IPS DF 6.9 (cell line): ENCODE measurements at regions not wholly inside any gene's neighbourhood (a gene's known extent, or its start where the extent isn't known, plus 50 kb on each side); places are given as distances from the start of the nearest gene placed in this dataset.

Experiments used
- DNase-seq: peaks from one replicate; pipeline ENCODE4 v3.0.0-alpha.2; 2013; ENCODE audit warnings: low read depth, low spot score
- H3K27ac ChIP-seq: one replicate; pipeline ENCODE4 v1.5.1; 2013; ENCODE audit warnings: low read length, control low read depth
- H3K27me3 ChIP-seq: 2 replicates; pipeline ENCODE4 v1.6.1; 2013; ENCODE audit warnings: mild to moderate bottlenecking, low read length; ENCODE audit not compliant: control insufficient read depth, insufficient read depth
- H3K36me3 ChIP-seq: 2 replicates; pipeline ENCODE4 v1.6.1; 2013; ENCODE audit warnings: low read length; ENCODE audit not compliant: control insufficient read depth, insufficient read depth
- H3K4me1 ChIP-seq: 2 replicates; pipeline ENCODE4 v1.6.1; 2013; ENCODE audit warnings: low read length; ENCODE audit not compliant: control insufficient read depth, insufficient read depth
- H3K4me3 ChIP-seq: 2 replicates; pipeline ENCODE4 v1.5.1; 2013; ENCODE audit warnings: mild to moderate bottlenecking, low read length
- H3K9me3 ChIP-seq: 2 replicates; pipeline ENCODE4 v1.6.1; 2013; ENCODE audit warnings: low read length, inconsistent platforms; ENCODE audit not compliant: control insufficient read depth, insufficient read depth
- WGBS: extraction: QIAGEN DNeasy Blood & Tissue Kit; methylation state at CpG from one replicate; pipeline ENCODE4 v1.1.7; 2013; ENCODE audit warnings: mixed read lengths, missing lambda C conversion rate; ENCODE audit not compliant: insufficient read length, insufficient coverage; 5-methylcytosine and 5-hydroxymethylcytosine counted together

DNA sequence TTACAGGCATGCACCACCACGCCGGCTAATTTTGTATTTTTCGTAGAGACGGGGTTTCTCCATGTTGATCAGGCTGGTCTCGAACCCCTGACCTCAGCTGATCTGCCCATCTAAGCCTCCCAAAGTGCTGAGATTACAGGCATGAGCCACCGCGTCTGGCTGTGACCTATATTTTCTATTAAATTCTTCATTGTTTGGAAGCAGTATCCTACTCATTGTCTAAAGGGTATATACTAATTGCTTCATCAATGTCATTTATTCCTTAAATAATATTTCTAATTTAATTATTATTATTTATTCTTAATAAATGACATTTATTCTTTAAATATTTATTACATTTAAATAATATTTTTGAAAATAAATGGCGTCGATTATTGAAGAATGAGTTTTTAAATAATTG lies 817.3 kb upstream of the API5 start:
- Histone ChIP-seq H3K27ac (no peak overlapping the region), H3K9me3 (no peaks in the 10 kb centered on the region), H3K36me3 (no peaks in the 10 kb centered on the region), H3K4me3 (no peak overlapping the region), H3K27me3 (no peaks in the 10 kb centered on the region), H3K4me1 (no peaks in the 10 kb centered on the region)
- WGBS = 100% methylated on average over 1 of the region's 9 CpGs
- DNase-seq = no peak

- Histone ChIP-seq H3K4me1 (no peaks in the 10 kb centered on the region), H3K4me3 (no peak overlapping the region), H3K27me3 (no peaks in the 10 kb centered on the region), H3K27ac (no peak overlapping the region), H3K9me3 (no peaks in the 10 kb centered on the region), H3K36me3 (no peaks in the 10 kb centered on the region)
- DNase-seq = no peak
- WGBS = no CpG with 5 or more reads among the region's 3 CpGs
Measured at GRCh38 chr11:42498971-42499370, 812.8 kb upstream of the API5 start.

- Histone ChIP-seq H3K36me3 (no peaks in the 10 kb centered on the region), H3K27me3 (no peaks in the 10 kb centered on the region), H3K27ac (no peak overlapping the region), H3K9me3 (no peaks in the 10 kb centered on the region), H3K4me3 (no peak overlapping the region), H3K4me1 (no peaks in the 10 kb centered on the region)
- no peak for DNase-seq
- no CpG with 5 or more reads among the region's 1 CpG for WGBS
Measured at GRCh38 chr11:42502151-42502550, 809.6 kb upstream of the API5 start.

DNA sequence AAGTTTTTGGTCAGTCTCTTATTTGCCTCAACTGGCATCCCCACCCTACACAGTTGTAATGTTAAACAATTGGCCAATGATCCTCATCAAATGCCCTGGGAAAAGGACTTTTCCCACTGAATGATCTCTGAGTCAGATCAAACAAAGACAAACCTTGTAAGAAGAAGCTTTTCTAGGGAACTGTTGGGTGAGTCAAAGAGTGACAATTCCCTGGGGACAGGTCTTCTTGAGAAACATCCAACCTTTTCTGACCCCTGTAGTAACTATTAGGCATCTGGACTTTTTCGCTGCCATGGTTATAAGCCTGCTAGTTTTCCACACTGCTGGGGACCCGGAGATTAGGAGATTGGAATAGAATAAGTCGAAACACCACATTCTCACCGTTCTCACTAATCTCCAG lies 789.8 kb upstream of the API5 start:
- Histone ChIP-seq H3K27ac (no peak overlapping the region), H3K4me3 (no peak overlapping the region), H3K36me3 (no peaks in the 10 kb centered on the region), H3K9me3 (no peaks in the 10 kb centered on the region), H3K27me3 (no peaks in the 10 kb centered on the region), H3K4me1 (peaks cover 1% of the 10 kb centered on the region; the same call in 1 of the 2 replicates)
- DNase-seq = no peak
- no CpG with 5 or more reads among the region's 4 CpGs for WGBS

GRCh38 chr11:42524534-42525227 lies 787.1 kb upstream of the API5 start:
- Histone ChIP-seq H3K4me3 (no peak overlapping the region), H3K4me1 (peaks cover 1% of the 10 kb centered on the region; the same call in 1 of the 2 replicates), H3K36me3 (no peaks in the 10 kb centered on the region), H3K27me3 (no peaks in the 10 kb centered on the region), H3K27ac (no peak overlapping the region), H3K9me3 (no peaks in the 10 kb centered on the region)
- no CpG with 5 or more reads among the region's 7 CpGs for WGBS
- DNase-seq = peak; percentile 66

- no peak overlapping the region for H3K4me3 ChIP-seq
- H3K27me3 ChIP-seq = no peaks in the 10 kb centered on the region
- no peak overlapping the region for H3K27ac ChIP-seq
- no peak for DNase-seq
- no peaks in the 10 kb centered on the region for H3K9me3 ChIP-seq
- H3K36me3 ChIP-seq = no peaks in the 10 kb centered on the region
- no CpG with 5 or more reads among the region's 4 CpGs for WGBS
- H3K4me1 ChIP-seq = peaks cover 1% of the 10 kb centered on the region; the same call in 1 of the 2 replicates
Measured at GRCh38 chr11:42526426-42526825, 785.4 kb upstream of the API5 start.

GRCh38 chr11:42528471-42528870 lies 783.3 kb upstream of the API5 start:
- Histone ChIP-seq H3K9me3 (no peaks in the 10 kb centered on the region), H3K27ac (no peak overlapping the region), H3K36me3 (no peaks in the 10 kb centered on the region), H3K4me3 (no peak overlapping the region), H3K4me1 (peaks cover 1% of the 10 kb centered on the region; the same call in 1 of the 2 replicates), H3K27me3 (no peaks in the 10 kb centered on the region)
- whole genome bisulfite sequencing = no CpG with 5 or more reads among the region's 2 CpGs
- no peak for DNase-seq

DNA sequence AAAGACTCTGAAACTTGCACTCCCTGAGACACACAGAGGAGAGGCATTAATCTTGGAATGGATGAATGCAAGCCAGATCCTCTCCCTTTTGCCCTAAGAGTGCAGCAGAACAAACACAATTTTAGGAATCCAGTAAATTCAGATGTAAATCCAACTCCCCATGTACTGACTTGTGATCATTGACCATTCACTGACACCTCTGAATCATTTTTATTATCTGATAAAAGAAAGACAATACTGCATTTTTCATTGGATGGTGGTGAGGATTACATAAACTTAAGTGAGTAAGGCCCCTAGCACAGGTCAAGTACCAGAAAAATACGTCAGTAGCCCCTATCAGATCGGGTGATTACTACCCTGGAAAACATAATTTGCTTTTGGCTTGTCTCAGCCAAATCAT lies 782.9 kb upstream of the API5 start:
- H3K4me1 ChIP-seq = peaks cover 1% of the 10 kb centered on the region; the same call in 1 of the 2 replicates
- no peaks in the 10 kb centered on the region for H3K9me3 ChIP-seq
- WGBS = no CpG with 5 or more reads among the region's 2 CpGs
- no peaks in the 10 kb centered on the region for H3K27me3 ChIP-seq
- no peak overlapping the region for H3K27ac ChIP-seq
- H3K36me3 ChIP-seq = no peaks in the 10 kb centered on the region
- DNase-seq = no peak
- no peak overlapping the region for H3K4me3 ChIP-seq

- DNase-seq = no peak
- Histone ChIP-seq H3K36me3 (no peaks in the 10 kb centered on the region), H3K4me3 (no peak overlapping the region), H3K27ac (no peak overlapping the region), H3K9me3 (no peaks in the 10 kb centered on the region), H3K27me3 (no peaks in the 10 kb centered on the region), H3K4me1 (no peaks in the 10 kb centered on the region)
- no CpG with 5 or more reads among the region's 5 CpGs for WGBS
Measured at GRCh38 chr11:42536611-42537360, 775.0 kb upstream of the API5 start.

- H3K27ac ChIP-seq = no peak overlapping the region
- no peaks in the 10 kb centered on the region for H3K4me1 ChIP-seq
- no peaks in the 10 kb centered on the region for H3K9me3 ChIP-seq
- no CpG with 5 or more reads among the region's 1 CpG for WGBS
- no peaks in the 10 kb centered on the region for H3K27me3 ChIP-seq
- DNase-seq = no peak
- H3K4me3 ChIP-seq = no peak overlapping the region
- H3K36me3 ChIP-seq = no peaks in the 10 kb centered on the region
Measured at GRCh38 chr11:42542336-42542735, 769.5 kb upstream of the API5 start.
